B cell (primary cell): ENCODE measurements at regions not wholly inside any gene's neighbourhood (a gene's known extent, or its start where the extent isn't known, plus 50 kb on each side); places are given as distances from the start of the nearest gene placed in this dataset.

Experiments
- ATAC-seq: fragments of 200-7000 bp; cut with Tn5 transposase; one replicate; pipeline ENCODE4 v1.10.0; 2021; ENCODE audit warnings: low read depth, mild to moderate bottlenecking, moderate number of reproducible peaks, moderate library complexity
- CTCF ChIA-PET: fragments of 350-600 bp; sonication (Branson Sonifier 250); formaldehyde crosslinking; loops from one replicate; lab custom pipeline; 2021; ENCODE audit warnings: antibody characterized with exemption, inconsistent platforms; lab: Charles Lee
- POLR2A ChIA-PET: fragments of 350-600 bp; sonication (Branson Sonifier 250); formaldehyde crosslinking; loops from one replicate; lab custom pipeline; 2021; ENCODE audit warnings: antibody characterized with exemption; lab: Charles Lee
- DNase-seq: peaks from one replicate; pipeline ENCODE4 v3.0.0; 2013
- H2AFZ ChIP-seq: 2 replicates; pipeline ENCODE4 v1.6.1; 2012; ENCODE audit warnings: mild to moderate bottlenecking, low read depth, low read length; ENCODE audit not compliant: insufficient read depth, poor library complexity, severe bottlenecking
- H3K27ac ChIP-seq, 2 donors: 1 replicate in 1 of 2; 2 replicates in 1 of 2; pipeline ENCODE4 v1.5.1; 2012 to 2013; ENCODE audit warnings: low read length in 2 of 2, mild to moderate bottlenecking in 2 of 2, moderate library complexity in 1 of 2
- H3K27me3 ChIP-seq, 4 experiments: fragments of 200-600 bp in 1 of 4; sonication (generic) in 1 of 4; replicated peaks in 1 of 4; 1 replicate in 2 of 4; 2 replicates in 2 of 4; pipeline versions ENCODE4 v1.6.1 to v1.7.0; 2013 to 2016; ENCODE audit warnings: low read length in 3 of 4, mild to moderate bottlenecking in 2 of 4, mixed read lengths in 1 of 4, moderate library complexity in 1 of 4; ENCODE audit not compliant: insufficient read depth in 4 of 4, control insufficient read depth in 3 of 4; ENCODE audit errors: control extremely low read depth in 1 of 4
- H3K36me3 ChIP-seq, 2 experiments: replicated peaks in 1 of 2; 1 replicate in 1 of 2; 2 replicates in 1 of 2; pipeline versions ENCODE4 v1.6.1 to v1.7.1; 2013; ENCODE audit warnings: low read length in 1 of 2; ENCODE audit not compliant: insufficient read depth in 2 of 2, control insufficient read depth in 1 of 2; ENCODE audit errors: control extremely low read depth in 1 of 2, extremely low read depth in 1 of 2
- H3K4me1 ChIP-seq, 2 donors: fragments of 200-600 bp in 1 of 2; sonication (generic) in 1 of 2; 1 replicate in 1 of 2; 2 replicates in 1 of 2; pipeline versions ENCODE4 v1.5.1 to v1.6.1; 2013 to 2017; ENCODE audit warnings: low read length in 2 of 2; ENCODE audit not compliant: control insufficient read depth in 2 of 2, insufficient read depth in 2 of 2
- H3K4me2 ChIP-seq: replicated peaks from 2 replicates; pipeline ENCODE3; 2012; ENCODE audit warnings: mild to moderate bottlenecking, low read depth, low read length; ENCODE audit not compliant: poor library complexity, severe bottlenecking
- H3K4me3 ChIP-seq, 5 experiments: fragments of 200-600 bp in 1 of 5; sonication (generic) in 1 of 5; 1 replicate in 3 of 5; 2 replicates in 2 of 5; pipeline versions ENCODE4 v1.5.1 to v1.7.0; 2011 to 2016; ENCODE audit warnings: low read length in 4 of 5, mild to moderate bottlenecking in 4 of 5, low read depth in 2 of 5, control low read depth in 1 of 5, moderate library complexity in 1 of 5; ENCODE audit not compliant: insufficient read depth in 1 of 5; ENCODE audit errors: control extremely low read depth in 1 of 5, extremely low read depth in 1 of 5
- H3K79me2 ChIP-seq: fragments of 200-600 bp; sonication (generic); one replicate; pipeline ENCODE4 v1.6.0; 2016; ENCODE audit warnings: low read length; ENCODE audit not compliant: control insufficient read depth, insufficient read depth
- H3K9ac ChIP-seq: fragments of 200-600 bp; sonication (generic); 2 replicates; pipeline ENCODE4 v1.6.1; 2017; ENCODE audit warnings: mild to moderate bottlenecking, low read length, moderate library complexity
- H3K9me3 ChIP-seq, 3 donors: one replicate each; pipeline versions ENCODE4 v1.6.1 to v1.7.1; 2013; ENCODE audit warnings: low read length in 2 of 3; ENCODE audit not compliant: control insufficient read depth in 2 of 3, insufficient read depth in 1 of 3; ENCODE audit errors: control extremely low read depth in 1 of 3
- H4K20me1 ChIP-seq: 2 replicates; pipeline ENCODE4 v1.6.0; 2012; ENCODE audit warnings: mild to moderate bottlenecking, low read length; ENCODE audit not compliant: insufficient read depth, control insufficient read depth, poor library complexity, severe bottlenecking
- H3K27ac Mint-ChIP-seq: one replicate; pipeline ENCODE4 v1.8.0; 2021; ENCODE audit warnings: mixed read lengths
- H3K27me3 Mint-ChIP-seq: one replicate; pipeline ENCODE4 v1.8.0; 2021; ENCODE audit warnings: mixed read lengths
- H3K4me1 Mint-ChIP-seq: one replicate; pipeline ENCODE4 v1.8.0; 2021; ENCODE audit warnings: mixed read lengths
- H3K4me3 Mint-ChIP-seq: one replicate; pipeline ENCODE4 v1.8.0; 2021; ENCODE audit warnings: mixed read lengths
- H3K9me3 Mint-ChIP-seq: one replicate; pipeline ENCODE4 v1.8.0; 2022; ENCODE audit warnings: mixed read lengths; ENCODE audit not compliant: insufficient read depth
- EZH2 ChIP-seq: IDR thresholded peaks from 2 replicates; pipeline ENCODE4 v1.6.1; 2012; ENCODE audit warnings: borderline replicate concordance, low read depth, mild to moderate bottlenecking, moderate library complexity, low read length; ENCODE audit not compliant: insufficient read depth, poor library complexity, severe bottlenecking
- WGBS: methylation state at CpG from one replicate; pipeline ENCODE4 v1.1.5; 2013; ENCODE audit warnings: missing lambda C conversion rate; ENCODE audit not compliant: insufficient coverage; 5-methylcytosine and 5-hydroxymethylcytosine counted together
- intact Hi-C: fragments of 100-400 bp; cut with micrococcal nuclease; formaldehyde crosslinking; loops from one replicate; pipeline ENCODE4 v1.10.0; 2022
- TF ChIP-seq, protein P1 (sequence below): fragments of 200-600 bp; IDR thresholded peaks from one replicate; pipeline ENCODE4 v1.8.0; 2022; ENCODE audit warnings: antibody characterized with exemption, mild to moderate bottlenecking

DNA sequence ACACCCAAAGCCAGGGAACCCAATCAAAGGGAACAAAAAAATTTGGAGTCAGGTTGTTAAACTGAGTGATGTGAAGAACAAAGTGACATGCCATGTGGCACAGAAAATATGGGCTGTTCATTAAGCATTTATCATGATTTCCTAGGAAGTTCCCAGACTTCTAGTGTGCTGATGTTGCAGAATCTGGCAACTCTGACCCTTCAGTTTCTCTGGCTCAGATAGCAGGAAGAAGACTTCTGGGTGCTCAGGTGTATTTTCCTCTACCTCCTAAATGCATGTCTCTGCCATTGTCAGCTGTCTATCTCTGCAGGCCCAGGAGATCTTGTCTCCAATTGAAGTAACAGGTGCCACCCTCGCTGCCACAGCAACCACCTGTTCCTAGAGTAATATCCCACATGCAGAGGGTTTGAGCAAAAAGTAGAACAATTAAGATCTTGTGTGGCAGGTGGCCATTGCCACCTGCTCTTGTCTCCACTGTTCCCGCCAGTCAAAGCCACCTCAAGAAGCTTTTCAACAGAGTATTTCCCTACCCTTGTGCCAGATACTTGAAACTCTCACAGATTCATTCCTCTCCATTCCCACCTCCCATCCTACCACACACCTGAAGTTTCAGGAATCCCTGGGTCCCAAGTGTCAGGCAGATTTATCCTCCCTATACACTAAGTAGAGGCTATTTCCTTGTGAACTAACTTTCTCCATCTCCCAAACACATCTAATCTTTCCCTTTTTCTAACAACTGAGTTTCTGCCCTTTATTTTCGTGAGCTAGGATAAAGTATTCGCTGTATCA lies 533.7 kb upstream of the CHAC2 start:
- Mint-ChIP-seq H3K27ac (no peak overlapping the region), H3K27me3 (no peaks in the 10 kb centered on the region), H3K4me3 (no peak overlapping the region), H3K4me1 (no peaks in the 10 kb centered on the region), H3K9me3 (no peaks in the 10 kb centered on the region)
- intact Hi-C loops = no loop called here
- DNase-seq (no peak), ATAC-seq (no peak)
- Histone ChIP-seq H3K9ac (no peak overlapping the region), H3K4me1 (no peaks in the 10 kb centered on the region), H3K4me2 (no peak overlapping the region), H3K36me3 (no peaks in the 10 kb centered on the region), H3K79me2 (no peaks in the 10 kb centered on the region), H3K27ac (no peak overlapping the region), H2AFZ (no peak overlapping the region), H3K9me3 (no peaks in the 10 kb centered on the region), H3K4me3 (no peak overlapping the region), H4K20me1 (no peaks in the 10 kb centered on the region), H3K27me3 (no peaks in the 10 kb centered on the region)
- 91% methylated on average over 4 of the region's 4 CpGs for WGBS
- TF ChIP-seq, protein P1, sequence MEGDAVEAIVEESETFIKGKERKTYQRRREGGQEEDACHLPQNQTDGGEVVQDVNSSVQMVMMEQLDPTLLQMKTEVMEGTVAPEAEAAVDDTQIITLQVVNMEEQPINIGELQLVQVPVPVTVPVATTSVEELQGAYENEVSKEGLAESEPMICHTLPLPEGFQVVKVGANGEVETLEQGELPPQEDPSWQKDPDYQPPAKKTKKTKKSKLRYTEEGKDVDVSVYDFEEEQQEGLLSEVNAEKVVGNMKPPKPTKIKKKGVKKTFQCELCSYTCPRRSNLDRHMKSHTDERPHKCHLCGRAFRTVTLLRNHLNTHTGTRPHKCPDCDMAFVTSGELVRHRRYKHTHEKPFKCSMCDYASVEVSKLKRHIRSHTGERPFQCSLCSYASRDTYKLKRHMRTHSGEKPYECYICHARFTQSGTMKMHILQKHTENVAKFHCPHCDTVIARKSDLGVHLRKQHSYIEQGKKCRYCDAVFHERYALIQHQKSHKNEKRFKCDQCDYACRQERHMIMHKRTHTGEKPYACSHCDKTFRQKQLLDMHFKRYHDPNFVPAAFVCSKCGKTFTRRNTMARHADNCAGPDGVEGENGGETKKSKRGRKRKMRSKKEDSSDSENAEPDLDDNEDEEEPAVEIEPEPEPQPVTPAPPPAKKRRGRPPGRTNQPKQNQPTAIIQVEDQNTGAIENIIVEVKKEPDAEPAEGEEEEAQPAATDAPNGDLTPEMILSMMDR = no peak
- no peak for TF ChIP-seq EZH2
- POLR2A ChIA-PET = no interaction called here
- CTCF ChIA-PET = no interaction called here

DNA sequence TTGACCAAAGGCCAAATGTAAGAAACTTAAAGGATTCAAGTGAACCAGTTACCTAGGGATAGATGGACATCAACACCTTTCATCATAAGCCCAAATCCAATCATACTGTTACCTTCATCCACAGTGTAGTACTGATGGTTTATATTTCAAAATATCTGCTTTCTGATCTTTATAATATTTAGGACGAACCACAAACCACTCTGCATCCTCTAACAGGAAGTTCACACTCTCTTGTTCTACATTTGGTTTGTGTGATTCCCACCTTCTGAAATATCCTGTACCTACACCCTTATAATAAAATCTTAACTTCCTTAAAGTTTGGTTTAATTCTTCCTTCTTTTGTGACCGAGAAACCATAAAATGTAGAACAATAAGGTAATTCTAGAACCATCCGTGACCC lies 535.7 kb upstream of the CHAC2 start:
- Histone ChIP-seq H3K27me3 (no peaks in the 10 kb centered on the region), H4K20me1 (no peaks in the 10 kb centered on the region), H3K79me2 (no peaks in the 10 kb centered on the region), H3K36me3 (no peaks in the 10 kb centered on the region), H2AFZ (no peak overlapping the region), H3K27ac (no peak overlapping the region), H3K9me3 (no peaks in the 10 kb centered on the region), H3K9ac (no peak overlapping the region), H3K4me2 (no peak overlapping the region), H3K4me1 (no peaks in the 10 kb centered on the region), H3K4me3 (no peak overlapping the region)
- ChIA-PET POLR2A (no interaction called here), CTCF (no interaction called here)
- H3K4me1 Mint-ChIP-seq = no peaks in the 10 kb centered on the region
- intact Hi-C loops = no loop called here
- no peaks in the 10 kb centered on the region for H3K9me3 Mint-ChIP-seq
- no peak overlapping the region for H3K27ac Mint-ChIP-seq
- TF ChIP-seq EZH2 = no peak
- TF ChIP-seq, protein P1 = no peak
- no peaks in the 10 kb centered on the region for H3K27me3 Mint-ChIP-seq
- no peak overlapping the region for H3K4me3 Mint-ChIP-seq
- DNase-seq (no peak), ATAC-seq (no peak)
- no CpG with 5 or more reads among the region's 3 CpGs for WGBS
